SK-N-SH treated with all-trans-retinoic acid at 6 μM for 48 hours (cell line): ENCODE measurements at regions not wholly inside any gene's neighbourhood (a gene's known extent, or its start where the extent isn't known, plus 50 kb on each side); places are given as distances from the start of the nearest gene placed in this dataset.

ENCODE experiments used
- ATAC-seq: fragments of 200-7000 bp; cut with Tn5 transposase; 3 replicates; pipeline ENCODE4 v1.9.1; 2020; ENCODE audit warnings: mild to moderate bottlenecking, moderate library complexity
- ARNTL ChIP-seq: fragments of 450-650 bp; formaldehyde crosslinking; IDR thresholded peaks from 2 replicates; pipeline ENCODE4 v1.5.0; 2020; ENCODE audit warnings: low read depth, mild to moderate bottlenecking, moderate library complexity, borderline replicate concordance
- BACH2 ChIP-seq: fragments of 250-450 bp; sonication (Bioruptor Pico); IDR thresholded peaks from 2 replicates; pipeline ENCODE4 v1.9.0; 2021; ENCODE audit warnings: mild to moderate bottlenecking, borderline replicate concordance
- CREB5 ChIP-seq: fragments of 250-450 bp; sonication (Bioruptor Pico); IDR thresholded peaks from 2 replicates; pipeline ENCODE4 v1.5.1; 2020; ENCODE audit warnings: low read depth, mild to moderate bottlenecking, moderate library complexity
- CSDC2 ChIP-seq: fragments of 250-450 bp; sonication (Bioruptor Pico); IDR thresholded peaks from 2 replicates; pipeline ENCODE4 v1.5.0; 2020; ENCODE audit warnings: mild to moderate bottlenecking, moderate library complexity
- CSRNP3 ChIP-seq: fragments of 250-450 bp; sonication (Bioruptor Pico); IDR thresholded peaks from 2 replicates; pipeline ENCODE4 v1.5.1; 2021; ENCODE audit warnings: mild to moderate bottlenecking, moderate library complexity
- ESRRG ChIP-seq: fragments of 250-450 bp; sonication (Bioruptor Pico); IDR thresholded peaks from 2 replicates; pipeline ENCODE4 v1.6.1; 2021; ENCODE audit warnings: mild to moderate bottlenecking
- GLIS3 ChIP-seq: fragments of 250-450 bp; sonication (Bioruptor Pico); IDR thresholded peaks from 2 replicates; pipeline ENCODE4 v1.5.0; 2020; ENCODE audit warnings: mild to moderate bottlenecking, moderate library complexity
- ISL1 ChIP-seq: fragments of 250-450 bp; sonication (Bioruptor Pico); IDR thresholded peaks from 2 replicates; pipeline ENCODE4 v2.1.2; 2022; ENCODE audit warnings: mild to moderate bottlenecking, moderate library complexity
- OSR1 ChIP-seq: fragments of 250-450 bp; sonication (Bioruptor Pico); IDR thresholded peaks from 2 replicates; pipeline ENCODE4 v1.8.0; 2022; ENCODE audit warnings: moderate library complexity, mild to moderate bottlenecking, inconsistent platforms
- PATZ1 ChIP-seq: fragments of 250-450 bp; sonication (Bioruptor Pico); IDR thresholded peaks from 2 replicates; pipeline ENCODE4 v1.8.0; 2020; ENCODE audit warnings: mild to moderate bottlenecking, moderate library complexity, borderline replicate concordance
- POU6F1 ChIP-seq: fragments of 250-450 bp; sonication (Bioruptor Pico); IDR thresholded peaks from 2 replicates; pipeline ENCODE4 v1.8.0; 2021; ENCODE audit warnings: low read depth, mild to moderate bottlenecking, moderate library complexity, borderline replicate concordance
- PPARA ChIP-seq: fragments of 250-450 bp; sonication (Bioruptor Pico); IDR thresholded peaks from 2 replicates; pipeline ENCODE4 v1.5.0; 2020; ENCODE audit warnings: mild to moderate bottlenecking, borderline replicate concordance
- RARB ChIP-seq: fragments of 250-450 bp; sonication (Bioruptor Pico); IDR thresholded peaks from 2 replicates; pipeline ENCODE4 v1.8.0; 2021; ENCODE audit warnings: mild to moderate bottlenecking, moderate library complexity
- TCF4 ChIP-seq: fragments of 250-450 bp; sonication (Bioruptor Pico); IDR thresholded peaks from 2 replicates; pipeline ENCODE4 v1.8.0; 2021; ENCODE audit warnings: mild to moderate bottlenecking, moderate library complexity, borderline replicate concordance
- TOX ChIP-seq: fragments of 250-450 bp; sonication (Bioruptor Pico); IDR thresholded peaks from 2 replicates; pipeline ENCODE4 v1.8.0; 2021; ENCODE audit warnings: mild to moderate bottlenecking, moderate library complexity, borderline replicate concordance
- TSHZ2 ChIP-seq: fragments of 250-450 bp; sonication (Bioruptor Pico); IDR thresholded peaks from 2 replicates; pipeline ENCODE4 v1.5.0; 2020; ENCODE audit warnings: mild to moderate bottlenecking, moderate library complexity
- ZC3H10 ChIP-seq: fragments of 250-450 bp; sonication (Bioruptor Pico); IDR thresholded peaks from 2 replicates; pipeline ENCODE4 v1.5.1; 2021; ENCODE audit warnings: mild to moderate bottlenecking, moderate library complexity
- ZFP3 ChIP-seq: fragments of 250-450 bp; sonication (Bioruptor Pico); IDR thresholded peaks from 2 replicates; pipeline ENCODE4 v1.5.0; 2020; ENCODE audit warnings: mild to moderate bottlenecking, moderate library complexity
- ZFP30 ChIP-seq: fragments of 450-650 bp; formaldehyde crosslinking; IDR thresholded peaks from 2 replicates; pipeline ENCODE4 v1.5.0; 2022; ENCODE audit warnings: mild to moderate bottlenecking, moderate library complexity
- ZNF565 ChIP-seq: fragments of 450-650 bp; formaldehyde crosslinking; conservative IDR thresholded peaks from 2 replicates; pipeline ENCODE4 v1.5.0; 2020; ENCODE audit warnings: low read depth, mild to moderate bottlenecking, moderate library complexity
- ZNF8 ChIP-seq: fragments of 450-650 bp; formaldehyde crosslinking; IDR thresholded peaks from 2 replicates; pipeline ENCODE4 v1.5.0; 2020; ENCODE audit warnings: mild to moderate bottlenecking, moderate library complexity

GRCh38 chr2:219959471-219959870 lies 332.0 kb downstream of the SLC4A3 start:
- TF ChIP-seq ZNF565 (CRISPR knock-in tag): no peak
- TF ChIP-seq ZFP3 (CRISPR knock-in tag): no peak
- no peak for TF ChIP-seq RARB (CRISPR knock-in tag)
- no peak for TF ChIP-seq GLIS3 (CRISPR knock-in tag)
- no peak for TF ChIP-seq ARNTL (CRISPR knock-in tag)
- TF ChIP-seq ZNF8 (CRISPR knock-in tag): no peak
- TF ChIP-seq TSHZ2: no peak
- no peak for TF ChIP-seq TOX
- no peak for TF ChIP-seq POU6F1
- TF ChIP-seq PATZ1 (CRISPR knock-in tag): no peak
- TF ChIP-seq CSRNP3 (CRISPR knock-in tag): no peak
- no peak for TF ChIP-seq ZC3H10 (CRISPR knock-in tag)
- TF ChIP-seq OSR1 (CRISPR knock-in tag): no peak
- no peak for TF ChIP-seq ZFP30
- no peak for TF ChIP-seq ISL1
- no peak for TF ChIP-seq PPARA (CRISPR knock-in tag)
- no peak for TF ChIP-seq BACH2
- TF ChIP-seq CSDC2 (CRISPR knock-in tag): no peak
- ATAC-seq: no peak

GRCh38 chr2:219961947-219962498 lies 334.6 kb downstream of the SLC4A3 start:
- ATAC-seq: no peak
- no peak for TF ChIP-seq TSHZ2
- TF ChIP-seq CSRNP3 (CRISPR knock-in tag): no peak
- TF ChIP-seq ARNTL (CRISPR knock-in tag): no peak
- TF ChIP-seq ZNF565 (CRISPR knock-in tag): no peak
- no peak for TF ChIP-seq TCF4 (CRISPR knock-in tag)
- no peak for TF ChIP-seq ESRRG (CRISPR knock-in tag)
- TF ChIP-seq RARB (CRISPR knock-in tag): no peak
- no peak for TF ChIP-seq PPARA (CRISPR knock-in tag)
- TF ChIP-seq ZNF8 (CRISPR knock-in tag): no peak
- TF ChIP-seq PATZ1 (CRISPR knock-in tag): no peak
- no peak for TF ChIP-seq ZFP3 (CRISPR knock-in tag)
- TF ChIP-seq BACH2: no peak
- TF ChIP-seq TOX: no peak
- TF ChIP-seq ISL1: no peak
- no peak for TF ChIP-seq ZFP30
- TF ChIP-seq CREB5 (CRISPR knock-in tag): no peak
